ENCODE measurements at regions not wholly inside any gene's neighbourhood (a gene's known extent, or its start where the extent isn't known, plus 50 kb on each side); places are given as distances from the start of the nearest gene placed in this dataset.

GRCh38 chr2:23327416-23327815 lies 57.6 kb upstream of the KLHL29 start:
- no peak overlapping the region for H3K4me3 ChIP-seq (ENCODE audit: low read depth, low read length)
- no peaks in the 10 kb centered on the region for H3K9me3 ChIP-seq (ENCODE audit: control insufficient read depth, insufficient read depth, low read depth, low read length)
- no peak overlapping the region for H3K27ac ChIP-seq (ENCODE audit: extremely low read depth, low read depth, low read length)
- no peak for TF ChIP-seq ZNF16 (tag by site-specific recombination; IDR thresholded peaks at IDR 0.05; ENCODE audit: low read depth)
- TF ChIP-seq ZNF792 (tag by site-specific recombination; IDR thresholded peaks at IDR 0.05), result no peak
- TF ChIP-seq ZNF488 (tag by site-specific recombination; IDR thresholded peaks at IDR 0.05), result no peak
- no peak for TF ChIP-seq PRDM6 (tag by site-specific recombination; IDR thresholded peaks at IDR 0.05)
- TF ChIP-seq BCL11A (tag by site-specific recombination; IDR thresholded peaks at IDR 0.05; ENCODE audit: low read depth), result no peak
- TF ChIP-seq ZNF18 (tag by site-specific recombination; IDR thresholded peaks at IDR 0.05), result no peak
- no peak for TF ChIP-seq AEBP2 (tag by site-specific recombination; IDR thresholded peaks at IDR 0.05; ENCODE audit: borderline replicate concordance)
- no peak for TF ChIP-seq ZNF473 (tag by site-specific recombination; IDR thresholded peaks at IDR 0.05)
- TF ChIP-seq ZNF791 (tag by site-specific recombination; IDR thresholded peaks at IDR 0.05), result no peak
- no peak for TF ChIP-seq PBX3 (CRISPR knock-in tag; IDR thresholded peaks at IDR 0.05)
- TF ChIP-seq INSM2 (tag by site-specific recombination; IDR thresholded peaks at IDR 0.05), result no peak
- no peak for TF ChIP-seq ZBTB6 (tag by site-specific recombination; IDR thresholded peaks at IDR 0.05)
- TF ChIP-seq ZNF223 (tag by site-specific recombination; IDR thresholded peaks at IDR 0.05), result no peak
- no peak for TF ChIP-seq ZNF138 (tag by site-specific recombination; IDR thresholded peaks at IDR 0.05; ENCODE audit: borderline replicate concordance)
- TF ChIP-seq ZSCAN18 (tag by site-specific recombination; IDR thresholded peaks at IDR 0.05), result no peak
- TF ChIP-seq ZNF670 (tag by site-specific recombination; IDR thresholded peaks at IDR 0.05; ENCODE audit: low read depth), result no peak
- TF ChIP-seq ZNF311 (tag by site-specific recombination; IDR thresholded peaks at IDR 0.05; ENCODE audit: borderline replicate concordance), result no peak
- TF ChIP-seq ZNF362 (tag by site-specific recombination; IDR thresholded peaks at IDR 0.05), result no peak
- no peak for TF ChIP-seq ZNF548 (tag by site-specific recombination; IDR thresholded peaks at IDR 0.05)
- TF ChIP-seq ZNF664 (tag by site-specific recombination; IDR thresholded peaks at IDR 0.05), result no peak
- H3K4me1 ChIP-seq (ENCODE audit: control insufficient read depth, insufficient read depth, low read length), result no peaks in the 10 kb centered on the region
- ChIA-PET CTCF (interaction anchor here (1.2 kb wide), 1 partner anchor 14 kb away, joined by 3 read pairs; no protein-coding TSS in a partner anchor), POLR2A (no interaction called here)
- no peaks in the 10 kb centered on the region for H3K36me3 ChIP-seq (ENCODE audit: control insufficient read depth in 2 of 2, insufficient read depth in 1 of 2, low read length in 2 of 2)

Measured in HEK293 (cell line).